T follicular helper cell (primary cell): ENCODE measurements at regions not wholly inside any gene's neighbourhood (a gene's known extent, or its start where the extent isn't known, plus 50 kb on each side); places are given as distances from the start of the nearest gene placed in this dataset.
"Not testable (repeated sequence)": the region's sequence is repeated elsewhere in the genome, so short reads cannot be mapped to it uniquely, and the experiment has no call there.

Experiments used
- DNase-seq: peaks from one replicate; pipeline ENCODE4 v3.0.0-alpha.2; 2020; ENCODE audit warnings: low read depth

- DNase-seq = not testable (repeated sequence)
Measured at GRCh38 chr4:8972635-8973034, 101.0 kb upstream of the HMX1 start.

GRCh38 chr4:8965896-8966295 is 94.3 kb upstream of the HMX1 start:
- not testable (repeated sequence) for DNase-seq

GRCh38 chr4:8964201-8964788 is 92.7 kb upstream of the HMX1 start:
- not testable (repeated sequence) for DNase-seq

- DNase-seq = not testable (repeated sequence)
Measured at GRCh38 chr4:8963533-8963932, 91.9 kb upstream of the HMX1 start.

GRCh38 chr4:8961343-8961742 is 89.7 kb upstream of the HMX1 start:
- peak; percentile 7 for DNase-seq

GRCh38 chr4:8959471-8959870 is 87.8 kb upstream of the HMX1 start:
- DNase-seq = not testable (repeated sequence)

- DNase-seq = not testable (repeated sequence)
Measured at GRCh38 chr4:8954001-8954400, 82.4 kb upstream of the HMX1 start.

GRCh38 chr4:8952791-8953190 is 81.2 kb upstream of the HMX1 start:
- DNase-seq = not testable (repeated sequence)

- not testable (repeated sequence) for DNase-seq
Measured at GRCh38 chr4:8952109-8952508, 80.5 kb upstream of the HMX1 start.

GRCh38 chr4:8945506-8945905 is 73.9 kb upstream of the HMX1 start:
- not testable (repeated sequence) for DNase-seq

- not testable (repeated sequence) for DNase-seq
Measured at GRCh38 chr4:8943367-8943766, 71.7 kb upstream of the HMX1 start.

- DNase-seq = not testable (repeated sequence)
Measured at GRCh38 chr4:8942088-8942487, 70.4 kb upstream of the HMX1 start.

- not testable (repeated sequence) for DNase-seq
Measured at GRCh38 chr4:8941492-8941805, 69.8 kb upstream of the HMX1 start.

GRCh38 chr4:8940792-8941491 is 69.3 kb upstream of the HMX1 start:
- no peak for DNase-seq

GRCh38 chr4:8939840-8940742 is 68.5 kb upstream of the HMX1 start:
- DNase-seq = no peak

GRCh38 chr4:8939160-8939839 is 67.7 kb upstream of the HMX1 start:
- DNase-seq = no peak

GRCh38 chr4:8938623-8939022 is 67.0 kb upstream of the HMX1 start:
- no peak for DNase-seq

GRCh38 chr4:8938137-8938536 is 66.5 kb upstream of the HMX1 start:
- DNase-seq = no peak

GRCh38 chr4:8932884-8933283 is 61.2 kb upstream of the HMX1 start:
- DNase-seq = no peak

- DNase-seq = no peak
Measured at GRCh38 chr4:8928074-8928473, 56.4 kb upstream of the HMX1 start.

- no peak for DNase-seq
Measured at GRCh38 chr4:8922481-8922880, 50.8 kb upstream of the HMX1 start.

- no peak for DNase-seq
Measured at GRCh38 chr4:8921465-8921864, 49.8 kb upstream of the HMX1 start.
